Activated naive CD4-positive, alpha-beta T cell (primary cell): ENCODE measurements at regions not wholly inside any gene's neighbourhood (a gene's known extent, or its start where the extent isn't known, plus 50 kb on each side); places are given as distances from the start of the nearest gene placed in this dataset.
"Not testable (repeated sequence)": the region's sequence is repeated elsewhere in the genome, so short reads cannot be mapped to it uniquely, and the experiment has no call there.

Experiments used
- DNase-seq, 4 experiments: peaks; one replicate each; lab custom pipeline; 2025; lab: John Stamatoyannopoulos, UW

DNA sequence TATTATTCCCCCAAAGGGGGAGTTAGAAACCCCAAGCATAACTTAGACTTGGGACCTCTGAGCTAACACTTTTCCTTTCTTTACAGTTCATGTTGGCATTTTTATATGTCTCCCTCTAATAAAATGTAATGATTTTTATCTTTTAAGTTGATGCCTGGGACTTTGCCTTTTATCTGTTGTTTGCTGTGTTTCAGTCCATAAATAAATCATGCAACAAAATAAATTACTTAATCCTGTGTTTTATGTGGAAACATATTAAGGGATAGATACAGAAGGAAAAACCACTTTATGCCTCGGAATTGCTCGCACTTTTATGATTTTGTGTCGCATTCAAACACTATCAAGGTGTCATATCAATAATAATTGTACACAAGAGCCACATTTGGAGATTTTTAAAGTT is 93.7 kb upstream of the TBC1D5 start:
- no peak for DNase-seq

DNA sequence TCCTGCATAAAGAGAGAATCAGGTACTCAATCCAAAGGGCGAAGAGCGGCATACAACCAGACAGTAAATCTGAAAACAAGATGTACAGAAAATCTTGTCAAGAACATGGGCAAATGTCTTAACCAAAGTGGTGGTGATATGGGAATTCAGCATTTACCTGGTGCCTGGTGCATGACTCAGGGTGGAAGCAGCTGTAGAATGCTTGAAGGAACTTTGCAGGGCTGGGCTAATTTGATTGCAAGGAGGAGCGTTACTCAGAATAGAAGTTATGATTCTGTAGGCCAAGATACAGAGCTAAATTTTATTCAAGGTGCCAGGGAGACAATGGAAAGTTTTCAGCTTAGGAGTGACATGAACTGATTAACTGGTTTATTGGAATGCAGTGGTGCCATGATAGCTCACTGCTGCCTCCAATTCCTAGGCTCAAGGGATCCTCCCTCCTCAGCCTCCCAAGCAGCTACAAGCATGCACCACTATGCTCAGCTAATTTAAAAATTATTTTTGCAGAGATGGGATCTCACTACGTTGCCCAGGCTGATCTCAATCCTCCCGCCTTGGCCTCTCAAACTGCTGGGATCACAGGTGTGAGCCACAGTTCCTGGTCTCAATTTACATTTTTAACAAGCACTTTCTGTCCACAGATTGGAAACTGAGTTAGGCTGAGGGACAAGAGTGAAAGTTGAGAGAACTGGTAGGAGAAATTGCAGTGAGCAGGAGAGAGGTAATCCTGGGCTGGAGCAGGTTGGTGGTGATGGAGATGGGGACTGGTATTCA is 91.5 kb upstream of the TBC1D5 start:
- no peak for DNase-seq

DNA sequence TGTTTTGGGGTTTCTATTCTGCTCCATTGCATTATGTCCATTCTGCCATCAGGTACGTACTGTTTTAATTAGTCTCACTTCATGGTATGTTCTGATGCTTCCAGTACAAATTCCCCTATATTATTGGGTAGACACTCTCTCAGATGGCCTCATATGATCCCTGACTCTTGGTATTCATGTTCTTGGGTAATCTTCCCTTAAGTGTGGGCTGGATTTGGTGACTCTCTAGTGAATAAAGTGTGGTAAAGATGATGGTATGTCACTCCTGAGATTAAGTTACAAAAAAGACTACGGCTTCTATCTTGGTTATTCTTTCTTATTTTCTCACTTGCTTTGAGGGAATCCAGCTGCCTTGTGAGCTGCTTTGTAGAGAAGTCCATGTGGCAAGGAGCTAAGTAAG is 89.6 kb upstream of the TBC1D5 start:
- no peak for DNase-seq

DNA sequence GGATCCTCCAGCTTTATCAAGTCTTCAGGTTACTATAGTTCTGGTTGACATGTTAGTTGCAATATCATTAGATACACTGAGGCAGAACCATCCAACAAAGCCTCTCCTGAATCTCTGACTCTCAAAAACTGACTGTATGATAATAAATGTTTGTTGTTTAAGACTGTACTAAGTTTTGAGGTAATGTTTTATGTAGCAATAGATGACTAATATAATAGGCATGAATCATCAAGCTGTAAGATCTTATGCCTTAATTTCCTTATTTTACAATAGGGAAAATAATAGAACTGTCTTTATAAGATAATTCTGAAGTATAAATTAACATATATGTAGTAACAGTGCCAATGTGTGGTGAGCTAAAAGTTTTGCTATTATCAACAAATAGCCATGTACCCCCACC is 88.9 kb upstream of the TBC1D5 start:
- DNase-seq = no peak

DNA sequence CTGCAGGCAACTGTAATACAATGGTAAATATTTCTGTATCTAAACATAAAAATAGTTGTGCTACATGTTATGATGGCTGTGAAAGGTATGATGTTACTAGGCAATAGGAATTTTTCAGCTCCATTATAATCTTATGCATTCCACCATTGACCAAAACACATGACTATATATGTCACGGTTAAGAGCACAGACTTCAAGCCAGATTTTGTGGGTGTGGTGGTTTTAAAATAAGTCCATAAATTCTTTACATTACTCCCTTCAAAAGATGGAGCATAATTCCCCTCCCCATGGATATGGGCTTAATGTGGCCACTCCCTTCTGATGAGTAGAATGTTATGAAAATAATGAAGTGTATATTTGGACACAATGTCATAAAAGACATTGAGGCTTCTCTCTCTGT is 88.4 kb upstream of the TBC1D5 start:
- no peak for DNase-seq

DNA sequence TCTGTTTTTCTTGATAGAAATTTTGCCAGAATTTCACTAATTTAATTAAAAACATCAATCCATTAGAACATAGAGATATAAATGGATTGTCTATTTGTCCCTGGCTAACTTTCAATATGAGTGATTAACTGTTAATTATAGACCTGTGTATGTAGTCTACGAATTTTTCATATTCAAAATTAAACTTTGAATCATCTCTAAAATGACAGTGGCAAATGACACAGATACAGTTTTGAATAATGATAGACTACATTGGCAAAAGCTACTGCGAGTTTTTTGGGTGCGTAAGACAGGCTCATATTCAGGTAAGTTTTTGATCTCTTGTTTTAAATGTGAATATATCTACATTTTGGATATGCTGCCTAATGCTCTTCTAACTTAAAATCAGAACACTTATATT is 86.0 kb upstream of the TBC1D5 start:
- DNase-seq = no peak

DNA sequence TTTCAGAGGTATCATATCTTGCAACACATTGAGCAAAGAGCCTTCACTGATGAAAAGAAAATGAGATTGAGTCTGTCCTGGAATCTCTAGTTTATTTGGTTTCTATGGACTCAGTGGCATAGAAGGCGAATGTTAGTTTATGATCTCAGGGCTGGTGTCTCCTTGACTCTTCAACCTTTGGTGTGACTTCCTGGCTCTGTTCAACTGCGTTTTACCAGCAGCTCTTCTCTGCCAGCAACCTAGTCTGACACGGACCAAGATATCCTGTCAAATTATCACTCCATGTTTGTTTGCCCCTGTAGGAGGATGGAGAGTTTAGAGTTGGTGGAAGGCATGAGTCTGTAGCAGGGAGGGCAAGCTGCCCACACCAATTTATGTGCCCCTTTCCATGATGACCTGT is 82.9 kb upstream of the TBC1D5 start:
- DNase-seq = no peak

DNA sequence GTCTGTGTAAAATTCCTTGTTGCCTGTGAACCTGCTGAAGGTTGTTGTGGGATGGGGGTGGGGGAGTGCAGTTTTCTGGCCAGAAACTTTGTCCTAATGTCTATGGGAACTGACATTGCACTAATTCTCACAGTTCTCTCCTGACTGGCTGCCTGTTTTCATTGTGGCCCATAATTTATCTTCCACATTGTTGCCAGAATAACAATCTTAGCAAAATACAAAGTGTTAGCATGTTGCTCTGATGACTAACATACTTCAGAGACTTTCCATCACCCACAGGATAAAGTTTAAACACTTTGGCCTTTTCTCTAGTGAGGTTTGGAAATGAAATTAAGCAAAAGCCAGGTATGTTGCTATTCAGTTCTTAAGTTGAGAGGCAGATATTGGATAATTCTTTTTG is 81.4 kb upstream of the TBC1D5 start:
- no peak for DNase-seq

DNA sequence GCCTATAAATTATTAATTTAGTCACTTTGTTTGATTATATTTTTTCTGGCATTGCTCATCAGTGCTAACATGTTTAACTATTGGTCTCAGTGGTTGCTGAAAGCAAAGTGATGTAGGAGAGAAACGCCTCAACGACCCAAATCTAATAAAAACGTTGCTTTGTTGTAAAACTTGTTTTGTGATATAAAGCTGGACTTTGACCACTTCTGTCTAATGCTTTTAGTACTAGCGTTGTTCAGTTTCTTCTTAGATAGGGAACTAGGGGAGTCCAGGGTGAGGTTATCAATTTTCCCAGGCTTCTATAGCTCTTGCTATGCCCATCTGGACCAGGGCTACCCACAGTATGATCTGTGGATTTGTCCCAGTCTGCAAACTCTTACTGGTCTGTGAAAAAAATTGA is 80.6 kb upstream of the TBC1D5 start:
- DNase-seq = no peak

DNA sequence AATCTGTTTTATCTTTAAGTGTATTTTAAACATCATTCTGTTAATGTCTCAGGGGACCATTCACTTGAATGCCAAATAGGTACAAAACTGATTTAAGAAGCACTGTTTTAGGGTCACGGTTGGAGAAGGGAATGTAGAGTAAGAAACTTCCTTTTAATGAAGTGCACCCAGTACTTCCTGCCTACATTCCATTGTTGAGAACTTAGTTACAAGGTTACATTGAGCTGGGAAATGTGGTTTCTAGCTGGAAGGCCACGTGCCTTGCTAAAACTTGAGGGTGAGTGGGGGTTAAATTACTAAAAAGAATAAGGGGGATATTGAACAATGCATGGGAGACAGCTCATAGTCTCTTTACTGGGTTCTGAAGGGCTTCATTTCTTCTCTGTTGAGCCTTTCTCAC is 78.3 kb upstream of the TBC1D5 start:
- no peak for DNase-seq

DNA sequence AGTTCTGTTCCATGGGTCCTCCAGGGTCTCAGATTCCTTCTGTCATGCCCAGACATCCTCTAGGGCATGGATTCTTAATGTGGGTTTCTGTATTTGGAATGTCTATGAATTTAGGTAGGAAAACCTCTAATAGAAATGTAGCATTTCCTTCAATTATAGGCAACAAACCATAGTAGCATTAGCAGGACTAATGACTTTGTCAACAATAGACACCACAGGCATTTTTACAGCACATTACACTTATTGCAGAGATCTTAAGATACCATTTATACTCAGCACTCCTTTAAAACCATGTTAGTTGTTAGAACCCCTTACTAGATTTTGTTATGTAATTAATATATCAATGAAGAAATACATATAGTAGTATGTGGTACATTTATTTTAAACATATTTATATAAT is 77.8 kb upstream of the TBC1D5 start:
- no peak for DNase-seq

DNA sequence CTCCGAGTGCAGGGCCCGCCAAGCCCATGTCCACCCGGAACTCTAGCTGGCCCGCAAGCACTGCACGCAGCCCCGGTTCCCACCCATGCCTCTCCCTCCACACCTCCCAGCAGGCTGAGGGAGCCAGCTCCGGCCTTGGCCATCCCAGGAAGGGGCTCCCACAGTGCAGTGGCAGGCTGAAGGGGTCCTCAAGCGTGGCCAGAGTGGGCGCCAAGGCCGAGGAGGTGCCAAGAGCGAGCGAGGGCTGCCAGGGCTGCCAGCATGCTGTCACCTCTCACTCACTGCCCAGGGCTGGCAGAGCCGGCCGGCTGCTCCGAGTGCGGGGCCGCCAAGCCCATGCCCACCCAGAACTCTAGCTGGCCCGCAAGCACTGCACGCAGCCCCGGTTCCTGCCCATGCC is 75.5 kb upstream of the TBC1D5 start:
- not testable (repeated sequence) for DNase-seq

DNA sequence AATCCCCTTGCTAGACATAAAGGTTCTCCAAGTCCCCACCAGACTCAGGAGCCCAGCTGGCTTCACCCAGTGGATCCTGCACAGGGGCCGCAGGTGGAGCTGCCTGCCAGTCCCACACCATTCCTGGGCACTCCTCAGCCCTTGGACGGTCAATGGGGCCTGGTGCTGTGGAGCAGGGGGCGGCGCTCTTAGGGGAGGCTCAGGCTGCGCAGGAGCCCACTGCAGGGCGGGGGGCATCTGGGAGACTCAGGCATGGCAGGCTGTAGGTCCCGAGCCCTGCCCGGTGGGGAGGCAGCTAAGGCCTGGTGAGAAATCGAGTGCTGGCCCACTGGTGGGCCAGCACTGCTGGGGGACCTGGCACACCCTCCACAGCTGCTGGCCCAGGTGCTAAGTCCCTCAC is 75.1 kb upstream of the TBC1D5 start:
- DNase-seq = no peak

DNA sequence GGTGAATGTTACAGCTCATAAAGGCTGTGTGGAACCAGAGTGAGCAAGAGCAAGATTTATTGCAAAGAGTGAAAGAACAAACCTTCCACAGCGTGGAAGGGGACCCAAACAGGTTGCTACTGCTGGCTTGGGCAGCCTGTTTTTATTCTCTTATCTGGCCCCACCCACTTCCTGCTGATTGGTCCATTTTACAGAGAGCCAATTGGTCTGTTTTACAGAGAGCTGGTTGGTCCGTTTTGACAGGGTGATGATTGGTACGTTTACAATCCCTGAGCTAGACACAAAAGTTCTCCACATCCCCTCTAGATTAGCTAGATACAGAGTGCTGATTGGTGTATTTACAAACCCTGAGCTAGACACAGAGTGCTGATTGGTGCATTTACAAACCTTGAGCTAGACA is 74.4 kb upstream of the TBC1D5 start:
- DNase-seq = not testable (repeated sequence)

DNA sequence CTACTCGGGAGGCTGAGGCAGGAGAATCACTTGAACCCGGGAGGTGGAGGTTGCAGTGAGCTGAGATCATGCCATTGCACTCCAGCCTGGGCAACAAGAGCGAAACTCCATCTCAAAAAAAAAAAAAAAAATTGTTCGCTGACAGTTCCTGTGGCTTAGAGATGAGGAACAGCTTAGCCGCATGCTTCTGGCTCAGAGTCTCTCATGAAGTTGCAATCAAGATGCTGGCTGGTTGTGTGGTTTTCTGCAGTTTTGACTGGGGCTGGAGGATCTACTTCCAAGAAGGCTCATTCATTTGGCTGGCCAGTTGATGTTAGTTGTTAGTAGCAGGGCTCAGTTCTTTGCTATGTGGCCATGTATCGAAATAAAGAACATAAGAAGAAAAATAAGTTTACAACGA is 69.9 kb upstream of the TBC1D5 start:
- DNase-seq = not testable (repeated sequence)

DNA sequence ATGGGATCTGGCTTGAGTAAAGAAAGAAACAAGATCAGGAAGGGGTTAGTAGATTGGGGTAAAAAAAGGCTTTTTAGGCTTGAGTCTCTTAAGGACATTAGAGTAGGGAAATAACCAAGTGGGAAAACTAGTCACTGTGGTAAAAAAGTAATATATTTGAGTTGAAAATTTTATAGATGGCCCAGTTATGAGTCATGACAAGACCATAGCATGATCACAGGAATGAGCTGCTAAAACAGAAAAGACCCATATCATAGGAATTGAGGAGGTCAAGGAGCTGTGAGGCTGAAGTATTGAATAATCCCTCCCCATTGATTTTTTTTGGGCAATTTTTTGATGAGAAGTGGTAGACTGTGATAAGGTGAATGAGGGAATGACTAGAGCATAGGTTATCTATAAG is 69.2 kb upstream of the TBC1D5 start:
- no peak for DNase-seq

DNA sequence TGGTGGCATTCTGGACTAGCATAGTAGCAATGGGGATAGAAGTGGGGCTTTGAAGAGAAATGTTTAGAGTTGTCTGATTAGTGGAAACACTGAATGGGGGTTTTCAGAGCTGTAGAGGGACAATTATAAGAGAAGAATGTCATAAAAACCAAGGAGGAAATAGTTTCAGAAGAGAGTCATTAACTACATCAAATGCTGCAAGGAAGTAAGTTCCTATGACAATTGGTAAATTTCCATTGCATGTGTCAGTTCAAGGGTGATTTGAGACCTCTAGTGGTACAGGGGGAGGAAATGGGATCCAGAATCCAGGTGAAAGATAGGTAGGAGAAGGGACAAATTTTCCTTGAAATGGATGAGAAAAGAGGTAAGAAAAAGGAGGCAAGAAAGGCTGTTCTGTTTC is 68.3 kb upstream of the TBC1D5 start:
- DNase-seq = no peak

DNA sequence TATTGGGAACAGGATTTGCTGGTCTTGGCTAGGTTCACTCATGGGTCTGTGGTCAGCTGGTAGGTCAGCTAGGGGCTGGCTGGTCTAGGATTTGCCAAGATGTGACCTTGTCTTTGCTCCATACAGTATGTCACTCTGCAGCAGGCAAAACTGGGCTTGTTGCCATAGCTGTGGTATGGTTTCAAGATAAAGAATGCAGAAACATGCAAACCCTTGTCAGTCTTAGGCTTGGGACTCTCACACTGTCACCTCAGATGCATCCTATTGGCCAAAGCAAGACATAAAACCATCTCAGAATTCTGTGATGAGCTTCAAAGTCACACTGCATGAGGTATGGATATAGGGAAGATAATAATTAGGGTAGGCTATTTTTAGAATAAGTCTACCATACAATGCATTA is 66.6 kb upstream of the TBC1D5 start:
- DNase-seq = no peak

DNA sequence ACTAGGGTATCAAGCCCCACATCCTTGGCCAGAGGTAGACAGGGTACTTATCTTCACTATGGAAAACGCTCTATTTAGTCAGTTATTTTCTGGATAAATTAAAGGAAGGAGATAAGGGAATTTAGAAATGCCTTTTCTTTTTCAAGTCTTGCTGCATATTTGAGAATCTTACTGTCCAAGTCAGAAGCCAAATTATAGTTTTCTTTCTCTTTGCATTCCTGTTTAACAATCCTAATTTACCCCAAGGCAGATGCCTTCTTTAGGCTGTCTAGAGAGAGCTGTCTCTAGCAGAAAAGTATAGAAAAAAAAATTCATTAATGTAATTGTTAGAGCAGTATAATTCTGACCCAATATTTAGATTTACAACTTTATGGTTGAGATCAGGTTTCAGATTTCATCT is 64.4 kb upstream of the TBC1D5 start:
- DNase-seq = no peak

DNA sequence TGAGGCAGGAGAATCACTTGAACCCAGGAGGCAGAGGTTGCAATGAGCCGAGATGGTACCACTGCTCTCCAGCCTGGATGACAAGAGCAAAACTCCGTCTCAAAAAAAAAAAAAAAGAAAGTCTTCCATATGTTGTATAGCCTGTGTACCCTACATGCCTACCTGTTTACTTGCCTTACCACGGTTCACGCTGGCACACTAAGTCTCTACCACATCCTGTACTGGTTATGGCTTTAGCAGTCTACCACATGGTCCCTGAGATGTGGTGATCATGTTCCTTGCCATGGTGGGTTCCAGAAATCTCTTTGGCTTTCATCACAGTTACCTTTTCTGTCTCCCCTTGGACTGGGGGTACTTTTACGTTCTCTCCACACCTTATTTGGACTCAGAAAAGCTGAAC is 63.8 kb upstream of the TBC1D5 start:
- no peak for DNase-seq

DNA sequence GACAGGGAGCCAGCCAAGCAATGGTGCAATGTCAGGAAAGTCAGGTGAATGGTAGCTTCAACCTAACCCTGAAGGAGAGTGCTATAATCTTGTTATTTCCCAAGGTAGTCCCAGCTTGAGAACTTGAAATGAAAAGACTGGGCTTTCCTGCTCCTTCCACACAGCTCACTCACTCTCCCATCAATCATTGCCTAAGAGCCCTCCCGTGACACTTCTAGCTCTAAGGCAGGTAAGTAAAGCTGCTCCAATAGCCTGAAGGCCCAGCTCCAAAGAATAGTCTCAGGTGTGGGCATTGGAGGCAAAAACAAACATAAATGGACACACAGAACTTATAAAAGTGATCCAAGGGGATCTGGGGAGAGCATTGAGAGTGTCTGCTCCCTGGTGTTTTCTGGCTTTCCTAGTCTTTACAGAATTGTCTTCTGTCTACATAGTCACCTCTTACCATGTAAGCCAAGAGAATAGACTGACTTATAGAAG is 63.1 kb upstream of the TBC1D5 start:
- DNase-seq = no peak

DNA sequence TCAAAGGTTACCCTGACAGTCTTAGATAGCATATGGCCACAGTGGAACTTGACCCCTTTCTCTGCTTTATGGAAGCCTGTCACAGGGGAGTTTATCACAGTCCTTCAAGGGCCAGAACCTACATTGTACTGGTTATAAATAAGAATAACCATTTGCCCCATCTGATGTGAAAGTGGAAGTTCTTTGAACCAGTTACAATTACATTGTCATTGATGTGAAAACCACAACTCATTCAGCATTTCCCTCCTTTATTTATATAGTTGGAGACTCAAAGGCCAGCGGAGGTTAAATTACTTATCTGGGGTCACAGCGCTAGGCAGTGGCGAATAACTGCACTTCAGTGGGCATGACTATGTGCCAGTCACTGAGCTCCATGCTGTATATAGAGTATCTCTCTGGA is 60.5 kb upstream of the TBC1D5 start:
- DNase-seq = no peak

DNA sequence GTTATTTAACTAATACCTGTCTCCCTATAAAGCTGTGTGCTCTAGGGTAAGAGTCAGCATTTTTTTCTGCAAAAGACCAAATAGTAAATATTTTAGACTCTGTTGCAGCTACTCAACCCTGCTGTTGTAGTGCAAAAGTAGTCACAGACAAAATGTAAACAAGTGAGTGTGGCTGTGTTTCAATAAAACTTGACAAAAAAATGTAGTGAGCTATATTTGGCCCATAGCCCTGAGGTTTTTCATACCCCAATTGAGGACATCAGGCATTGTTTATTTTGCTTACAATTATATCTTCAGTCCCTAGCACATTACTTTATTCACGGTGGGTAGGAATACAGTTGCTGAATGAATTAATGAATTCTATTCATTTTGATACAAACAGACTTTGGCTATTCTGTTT is 58.7 kb upstream of the TBC1D5 start:
- DNase-seq = no peak

DNA sequence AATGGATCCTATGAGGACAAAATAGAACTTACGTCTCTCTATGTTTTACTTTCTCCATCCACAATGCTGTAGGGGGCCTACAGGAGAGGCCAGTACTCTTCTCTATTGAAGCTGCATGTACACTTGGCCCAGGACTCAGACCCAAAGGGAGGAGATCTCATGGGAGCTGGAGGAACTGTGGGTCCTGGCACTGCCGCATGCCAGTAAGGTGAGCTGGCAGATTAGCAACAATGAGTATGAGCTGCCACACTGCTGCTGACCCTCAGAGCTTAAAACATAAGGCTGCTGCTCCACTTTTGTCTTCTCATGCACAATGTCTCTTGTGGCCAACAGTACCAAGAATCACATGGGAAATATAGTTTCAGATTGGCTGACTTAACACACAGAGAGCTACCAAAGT is 57.8 kb upstream of the TBC1D5 start:
- no peak for DNase-seq
